ENCODE measurements at regions not wholly inside any gene's neighbourhood (a gene's known extent, or its start where the extent isn't known, plus 50 kb on each side); places are given as distances from the start of the nearest gene placed in this dataset.

DNA sequence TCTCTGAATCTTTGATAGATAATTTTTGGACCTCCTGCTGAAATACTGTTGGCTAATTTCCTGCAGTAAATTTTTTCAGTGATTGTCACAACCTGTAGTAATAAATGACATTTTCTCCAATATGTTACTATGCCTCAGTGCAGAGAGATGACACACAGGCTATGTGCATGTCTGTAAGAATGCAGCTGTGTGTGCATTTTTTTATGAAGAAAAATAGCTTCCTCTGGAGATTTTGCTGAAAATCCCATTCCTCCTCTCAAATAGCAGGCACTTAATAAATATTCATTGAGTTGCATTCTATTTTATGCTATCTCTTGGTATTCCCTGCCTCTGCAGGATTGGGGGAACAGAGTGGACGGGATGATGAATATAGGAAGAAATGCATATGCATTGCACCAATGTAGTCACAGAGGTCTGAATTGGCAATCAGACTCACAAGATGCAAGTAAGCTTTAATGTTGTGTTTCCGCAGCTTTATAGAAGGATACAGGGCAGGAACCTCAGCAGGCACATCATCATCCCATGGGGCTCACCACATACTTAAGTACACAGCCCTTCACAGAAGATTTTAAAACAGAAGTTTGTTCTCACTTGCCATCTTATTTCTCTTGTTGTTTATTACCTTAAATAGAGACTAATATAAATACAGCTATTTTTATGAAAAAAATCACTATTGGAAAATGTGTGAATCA is 474.7 kb downstream of the EPM2A start:
- no peak for DNase-seq (ENCODE audit: low spot score)

DNA sequence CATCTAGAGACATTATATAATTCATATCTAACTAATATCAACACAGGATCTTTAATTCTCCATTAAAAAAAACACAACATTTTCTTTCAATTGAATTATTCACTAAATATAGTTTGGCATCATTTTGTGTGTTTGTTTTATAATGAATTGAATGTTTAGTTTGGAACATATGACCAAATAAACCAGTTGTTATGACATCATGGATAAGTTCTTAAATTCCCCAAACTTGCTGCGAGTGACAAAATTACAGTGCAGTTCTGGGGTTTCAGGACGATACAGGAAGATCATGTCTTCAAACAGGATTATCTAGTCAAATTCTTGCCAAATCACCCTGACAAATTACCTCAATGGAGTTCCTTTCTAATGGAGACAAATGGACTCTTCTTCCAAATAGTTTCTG is 473.6 kb downstream of the EPM2A start:
- no peak for ATAC-seq (ENCODE audit: insufficient number of reproducible peaks, low FRiP score, low read depth)
- H3K27me3 ChIP-seq (replicated peaks; ENCODE audit: insufficient read depth) = no peaks in the 10 kb centered on the region
- H3K36me3 ChIP-seq = no peaks in the 10 kb centered on the region
- no peak overlapping the region for H3K4me3 ChIP-seq
- no peak overlapping the region for H3K27ac ChIP-seq
- TF ChIP-seq, protein P1, sequence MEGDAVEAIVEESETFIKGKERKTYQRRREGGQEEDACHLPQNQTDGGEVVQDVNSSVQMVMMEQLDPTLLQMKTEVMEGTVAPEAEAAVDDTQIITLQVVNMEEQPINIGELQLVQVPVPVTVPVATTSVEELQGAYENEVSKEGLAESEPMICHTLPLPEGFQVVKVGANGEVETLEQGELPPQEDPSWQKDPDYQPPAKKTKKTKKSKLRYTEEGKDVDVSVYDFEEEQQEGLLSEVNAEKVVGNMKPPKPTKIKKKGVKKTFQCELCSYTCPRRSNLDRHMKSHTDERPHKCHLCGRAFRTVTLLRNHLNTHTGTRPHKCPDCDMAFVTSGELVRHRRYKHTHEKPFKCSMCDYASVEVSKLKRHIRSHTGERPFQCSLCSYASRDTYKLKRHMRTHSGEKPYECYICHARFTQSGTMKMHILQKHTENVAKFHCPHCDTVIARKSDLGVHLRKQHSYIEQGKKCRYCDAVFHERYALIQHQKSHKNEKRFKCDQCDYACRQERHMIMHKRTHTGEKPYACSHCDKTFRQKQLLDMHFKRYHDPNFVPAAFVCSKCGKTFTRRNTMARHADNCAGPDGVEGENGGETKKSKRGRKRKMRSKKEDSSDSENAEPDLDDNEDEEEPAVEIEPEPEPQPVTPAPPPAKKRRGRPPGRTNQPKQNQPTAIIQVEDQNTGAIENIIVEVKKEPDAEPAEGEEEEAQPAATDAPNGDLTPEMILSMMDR (IDR thresholded peaks at IDR 0.05) = no peak
- DNase-seq (ENCODE audit: low spot score) = no peak
- no peaks in the 10 kb centered on the region for H3K9me3 ChIP-seq
- no peaks in the 10 kb centered on the region for H3K4me1 ChIP-seq (ENCODE audit: control insufficient read depth in 1 of 2, low read depth in 2 of 2)

More for the DNA sequence above, 474.7 kb downstream of the EPM2A start:
- TF ChIP-seq, protein P1 (IDR thresholded peaks at IDR 0.05) = no peak
- Histone ChIP-seq H3K36me3 (no peaks in the 10 kb centered on the region), H3K4me3 (no peak overlapping the region), H3K9me3 (no peaks in the 10 kb centered on the region), H3K4me1 (ENCODE audit: control insufficient read depth in 1 of 2, low read depth in 2 of 2) (no peaks in the 10 kb centered on the region), H3K27ac (no peak overlapping the region), H3K27me3 (replicated peaks; ENCODE audit: insufficient read depth) (no peaks in the 10 kb centered on the region)
- no peak for ATAC-seq (ENCODE audit: insufficient number of reproducible peaks, low FRiP score, low read depth)

DNA sequence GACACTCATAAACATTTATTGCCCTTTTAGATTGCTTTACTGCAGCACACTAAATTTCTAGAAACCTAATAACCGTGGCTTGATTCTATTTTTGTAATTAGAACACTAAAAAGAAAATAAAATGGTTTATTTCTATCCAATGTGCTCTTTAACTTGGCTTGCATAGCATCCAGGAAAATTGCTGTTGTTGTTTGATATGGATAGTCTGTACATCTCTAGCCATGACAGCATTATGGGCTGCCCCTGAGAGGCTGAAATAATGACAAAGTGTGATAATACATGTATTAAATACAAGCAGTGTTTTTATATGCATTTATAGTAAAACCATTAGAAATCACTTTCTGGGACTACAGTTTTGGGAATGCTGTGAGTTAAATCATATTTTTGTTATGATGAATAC is 472.5 kb downstream of the EPM2A start:
- no peak overlapping the region for H3K27ac ChIP-seq
- no peak for DNase-seq (ENCODE audit: low spot score)
- no peaks in the 10 kb centered on the region for H3K9me3 ChIP-seq
- TF ChIP-seq, protein P1 (IDR thresholded peaks at IDR 0.05) = no peak
- H3K36me3 ChIP-seq = no peaks in the 10 kb centered on the region
- no peak overlapping the region for H3K4me3 ChIP-seq
- no peaks in the 10 kb centered on the region for H3K27me3 ChIP-seq (replicated peaks; ENCODE audit: insufficient read depth)
- no peaks in the 10 kb centered on the region for H3K4me1 ChIP-seq (ENCODE audit: control insufficient read depth in 1 of 2, low read depth in 2 of 2)
- no peak for ATAC-seq (ENCODE audit: insufficient number of reproducible peaks, low FRiP score, low read depth)

DNA sequence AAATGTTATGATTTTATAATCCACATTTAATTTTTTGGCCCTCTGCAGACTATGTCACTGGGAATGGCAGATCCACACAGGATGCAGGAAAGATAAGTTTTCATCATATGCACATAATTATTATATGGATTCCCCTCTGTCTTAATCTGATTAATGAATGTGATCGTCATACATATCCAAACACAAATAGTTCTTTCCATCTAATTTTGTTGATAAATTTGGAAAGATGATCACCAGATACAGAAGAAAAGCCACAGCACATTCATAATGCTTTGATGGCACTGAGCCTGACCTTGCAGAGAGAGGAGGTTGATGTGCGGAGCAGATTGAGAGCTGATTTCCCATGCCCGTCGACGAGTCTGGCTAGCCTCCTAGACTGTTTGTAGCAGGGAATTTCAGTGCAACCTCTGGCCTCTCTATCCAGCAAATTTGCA is 471.5 kb downstream of the EPM2A start:
- no peaks in the 10 kb centered on the region for H3K4me1 ChIP-seq (ENCODE audit: control insufficient read depth in 1 of 2, low read depth in 2 of 2)
- H3K27ac ChIP-seq = no peak overlapping the region
- H3K27me3 ChIP-seq (replicated peaks; ENCODE audit: insufficient read depth) = no peaks in the 10 kb centered on the region
- ATAC-seq (ENCODE audit: insufficient number of reproducible peaks, low FRiP score, low read depth) (no peak), DNase-seq (ENCODE audit: low spot score) (no peak)
- H3K4me3 ChIP-seq = no peak overlapping the region
- no peaks in the 10 kb centered on the region for H3K9me3 ChIP-seq
- TF ChIP-seq, protein P1 (IDR thresholded peaks at IDR 0.05) = no peak
- H3K36me3 ChIP-seq = no peaks in the 10 kb centered on the region

DNA sequence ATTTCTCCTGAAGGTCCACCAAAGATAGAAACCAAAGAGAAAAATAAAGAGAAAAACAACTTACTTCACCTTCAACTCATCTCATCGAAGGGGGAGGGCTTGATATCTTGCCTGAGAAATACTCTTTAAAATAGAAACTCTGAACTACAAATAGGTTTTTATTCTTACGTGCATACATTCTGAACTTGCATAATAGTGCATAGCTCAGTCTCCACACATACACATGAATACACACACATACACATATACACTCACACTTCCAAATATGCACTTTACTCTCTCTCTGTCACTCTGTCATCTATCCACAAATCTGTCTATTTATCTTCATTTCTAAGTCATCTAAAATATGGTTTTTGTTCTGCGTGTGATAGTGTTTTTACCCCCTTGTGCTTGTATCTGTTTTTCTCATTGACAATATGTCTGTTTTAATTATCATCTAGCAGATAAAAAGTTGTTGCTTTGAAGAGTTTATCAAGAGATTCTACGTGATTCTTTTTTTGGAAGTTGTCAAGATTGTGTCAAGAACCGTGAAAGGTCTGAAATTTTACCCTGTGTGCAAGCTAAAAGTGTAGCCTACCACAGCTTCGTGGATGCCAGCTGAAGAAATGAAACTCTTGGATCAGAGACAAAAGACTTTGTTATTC is 468.8 kb downstream of the EPM2A start:
- Histone ChIP-seq H3K4me3 (no peak overlapping the region), H3K4me1 (ENCODE audit: control insufficient read depth in 1 of 2, low read depth in 2 of 2) (no peaks in the 10 kb centered on the region), H3K27me3 (replicated peaks; ENCODE audit: insufficient read depth) (no peaks in the 10 kb centered on the region), H3K36me3 (no peaks in the 10 kb centered on the region), H3K9me3 (no peaks in the 10 kb centered on the region), H3K27ac (no peak overlapping the region)
- DNase-seq (ENCODE audit: low spot score) (no peak), ATAC-seq (ENCODE audit: insufficient number of reproducible peaks, low FRiP score, low read depth) (no peak)
- TF ChIP-seq, protein P1 (IDR thresholded peaks at IDR 0.05) = no peak
